ENCODE measurements at regions not wholly inside any gene's neighbourhood (a gene's known extent, or its start where the extent isn't known, plus 50 kb on each side); places are given as distances from the start of the nearest gene placed in this dataset.

GRCh38 chr3:164224126-164224525 lies 854.2 kb downstream of the SI start:
- Histone ChIP-seq H2AFZ (ENCODE audit: low read depth) (no peak overlapping the region), H3K27ac (ENCODE audit: low read depth in 2 of 2, low read length in 1 of 2) (no peak overlapping the region), H3K36me3 (replicated peaks in 1 of 2; ENCODE audit: control insufficient read depth in 1 of 2, insufficient read depth in 2 of 2, low read length in 1 of 2) (no peaks in the 10 kb centered on the region), H3K4me3 (ENCODE audit: low read depth in 2 of 2, low read length in 1 of 2) (no peak overlapping the region), H3K4me1 (ENCODE audit: control insufficient read depth in 1 of 2, insufficient read depth in 2 of 2, low read depth in 1 of 2, low read length in 1 of 2) (no peaks in the 10 kb centered on the region), H3K9me3 (no peaks in the 10 kb centered on the region), H3K27me3 (ENCODE audit: insufficient read depth) (no peaks in the 10 kb centered on the region), H3K79me2 (ENCODE audit: insufficient read depth) (no peaks in the 10 kb centered on the region), H3K4me2 (no peak overlapping the region), H4K20me1 (ENCODE audit: insufficient read depth) (no peaks in the 10 kb centered on the region), H3K9me2 (0 out of 2 replicates have a peak, but pooled peaks cover 3% of the 10 kb centered on the region), H3K9ac (no peak overlapping the region), H3F3A (replicated peaks; ENCODE audit: insufficient read depth) (no peaks in the 10 kb centered on the region)
- ChIA-PET CTCF (no interaction called here), POLR2A (no interaction called here)
- DNase-seq: no peak
- WGBS (ENCODE audit: low lambda C conversion rate): 0% methylated on average over 1 of the region's 1 CpG
- TF ChIP-seq IRF3 (IDR thresholded peaks at IDR 0.05; ENCODE audit: low read depth, low read length) (no peak), EZH2phosphoT487 (IDR thresholded peaks at IDR 0.05; ENCODE audit: borderline replicate concordance, low read depth) (no peak), FOXJ3 (CRISPR knock-in tag; IDR thresholded peaks at IDR 0.05) (no peak), YY1 (IDR thresholded peaks at IDR 0.05; ENCODE audit: low read depth) (no peak), EP300 (IDR thresholded peaks at IDR 0.05; ENCODE audit: borderline replicate concordance in 1 of 2, low read depth in 1 of 2, low read length in 1 of 2) (no peak), POLR2AphosphoS5 (IDR thresholded peaks at IDR 0.05; ENCODE audit: low read depth, low read length) (no peak), TEAD4 (IDR thresholded peaks at IDR 0.05; ENCODE audit: borderline replicate concordance, insufficient read depth) (no peak), NFIC (IDR thresholded peaks at IDR 0.05; ENCODE audit: borderline replicate concordance) (no peak), SIN3A (IDR thresholded peaks at IDR 0.05; ENCODE audit: borderline replicate concordance, low read depth, low read length) (no peak), TAF1 (IDR thresholded peaks at IDR 0.05; ENCODE audit: borderline replicate concordance, low read depth, low read length) (no peak), ZBTB33 (IDR thresholded peaks at IDR 0.05; ENCODE audit: borderline replicate concordance, low read depth) (no peak), FOSL2 (IDR thresholded peaks at IDR 0.05; ENCODE audit: borderline replicate concordance, low read depth) (no peak), GABPA (IDR thresholded peaks at IDR 0.05; ENCODE audit: low read depth) (no peak), TCF12 (IDR thresholded peaks at IDR 0.05) (no peak), JUND (IDR thresholded peaks at IDR 0.05) (no peak)

- DNase-seq: no peak
- Histone ChIP-seq H3K9ac (no peak overlapping the region), H3K4me3 (ENCODE audit: low read depth in 2 of 2, low read length in 1 of 2) (no peak overlapping the region), H3K27ac (ENCODE audit: low read depth in 2 of 2, low read length in 1 of 2) (no peak overlapping the region), H3K4me1 (ENCODE audit: control insufficient read depth in 1 of 2, insufficient read depth in 2 of 2, low read depth in 1 of 2, low read length in 1 of 2) (no peaks in the 10 kb centered on the region), H3K9me3 (no peaks in the 10 kb centered on the region), H3K27me3 (ENCODE audit: insufficient read depth) (no peaks in the 10 kb centered on the region), H3F3A (replicated peaks; ENCODE audit: insufficient read depth) (no peaks in the 10 kb centered on the region), H2AFZ (ENCODE audit: low read depth) (no peak overlapping the region), H3K79me2 (ENCODE audit: insufficient read depth) (no peaks in the 10 kb centered on the region), H3K9me2 (no peaks in the 10 kb centered on the region), H3K4me2 (no peak overlapping the region), H4K20me1 (ENCODE audit: insufficient read depth) (no peaks in the 10 kb centered on the region), H3K36me3 (replicated peaks in 1 of 2; ENCODE audit: control insufficient read depth in 1 of 2, insufficient read depth in 2 of 2, low read length in 1 of 2) (no peaks in the 10 kb centered on the region)
- ChIA-PET POLR2A (no interaction called here), CTCF (no interaction called here)
- WGBS (ENCODE audit: low lambda C conversion rate): 12% methylated on average over 3 of the region's 3 CpGs
- TF ChIP-seq EP300 (IDR thresholded peaks at IDR 0.05; ENCODE audit: borderline replicate concordance in 1 of 2, low read depth in 1 of 2, low read length in 1 of 2) (no peak), FOXJ3 (CRISPR knock-in tag; IDR thresholded peaks at IDR 0.05) (no peak), FOSL2 (IDR thresholded peaks at IDR 0.05; ENCODE audit: borderline replicate concordance, low read depth) (no peak), MEF2A (IDR thresholded peaks at IDR 0.05; ENCODE audit: borderline replicate concordance, low read depth) (no peak), IRF3 (IDR thresholded peaks at IDR 0.05; ENCODE audit: low read depth, low read length) (no peak), TCF12 (IDR thresholded peaks at IDR 0.05) (no peak), TEAD4 (IDR thresholded peaks at IDR 0.05; ENCODE audit: borderline replicate concordance, insufficient read depth) (no peak), POLR2AphosphoS5 (IDR thresholded peaks at IDR 0.05; ENCODE audit: low read depth, low read length) (no peak), REST (IDR thresholded peaks at IDR 0.05; ENCODE audit: low read depth, low read length) (no peak), ELF1 (IDR thresholded peaks at IDR 0.05) (no peak), SMC3 (IDR thresholded peaks at IDR 0.05; ENCODE audit: low read depth, low read length) (no peak), YY1 (IDR thresholded peaks at IDR 0.05; ENCODE audit: low read depth) (no peak), MAX (IDR thresholded peaks at IDR 0.05; ENCODE audit: low read depth) (no peak), SIN3A (IDR thresholded peaks at IDR 0.05; ENCODE audit: borderline replicate concordance, low read depth, low read length) (no peak)
Measured at GRCh38 chr3:164222197-164222596, 856.1 kb downstream of the SI start.

Data from SK-N-SH (cell line).